ENCODE measurements at regions not wholly inside any gene's neighbourhood (a gene's known extent, or its start where the extent isn't known, plus 50 kb on each side); places are given as distances from the start of the nearest gene placed in this dataset.

GRCh38 chr6:139927742-139928305, 553.4 kb upstream of the CITED2 start:
- TF ChIP-seq, protein P1, sequence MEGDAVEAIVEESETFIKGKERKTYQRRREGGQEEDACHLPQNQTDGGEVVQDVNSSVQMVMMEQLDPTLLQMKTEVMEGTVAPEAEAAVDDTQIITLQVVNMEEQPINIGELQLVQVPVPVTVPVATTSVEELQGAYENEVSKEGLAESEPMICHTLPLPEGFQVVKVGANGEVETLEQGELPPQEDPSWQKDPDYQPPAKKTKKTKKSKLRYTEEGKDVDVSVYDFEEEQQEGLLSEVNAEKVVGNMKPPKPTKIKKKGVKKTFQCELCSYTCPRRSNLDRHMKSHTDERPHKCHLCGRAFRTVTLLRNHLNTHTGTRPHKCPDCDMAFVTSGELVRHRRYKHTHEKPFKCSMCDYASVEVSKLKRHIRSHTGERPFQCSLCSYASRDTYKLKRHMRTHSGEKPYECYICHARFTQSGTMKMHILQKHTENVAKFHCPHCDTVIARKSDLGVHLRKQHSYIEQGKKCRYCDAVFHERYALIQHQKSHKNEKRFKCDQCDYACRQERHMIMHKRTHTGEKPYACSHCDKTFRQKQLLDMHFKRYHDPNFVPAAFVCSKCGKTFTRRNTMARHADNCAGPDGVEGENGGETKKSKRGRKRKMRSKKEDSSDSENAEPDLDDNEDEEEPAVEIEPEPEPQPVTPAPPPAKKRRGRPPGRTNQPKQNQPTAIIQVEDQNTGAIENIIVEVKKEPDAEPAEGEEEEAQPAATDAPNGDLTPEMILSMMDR (IDR thresholded peaks at IDR 0.05) = no peak
- TF ChIP-seq POLR2A (IDR thresholded peaks at IDR 0.05) = no peak
